ENCODE measurements at regions not wholly inside any gene's neighbourhood (a gene's known extent, or its start where the extent isn't known, plus 50 kb on each side); places are given as distances from the start of the nearest gene placed in this dataset.
"Not testable (repeated sequence)": the region's sequence is repeated elsewhere in the genome, so short reads cannot be mapped to it uniquely, and the experiment has no call there.

DNA sequence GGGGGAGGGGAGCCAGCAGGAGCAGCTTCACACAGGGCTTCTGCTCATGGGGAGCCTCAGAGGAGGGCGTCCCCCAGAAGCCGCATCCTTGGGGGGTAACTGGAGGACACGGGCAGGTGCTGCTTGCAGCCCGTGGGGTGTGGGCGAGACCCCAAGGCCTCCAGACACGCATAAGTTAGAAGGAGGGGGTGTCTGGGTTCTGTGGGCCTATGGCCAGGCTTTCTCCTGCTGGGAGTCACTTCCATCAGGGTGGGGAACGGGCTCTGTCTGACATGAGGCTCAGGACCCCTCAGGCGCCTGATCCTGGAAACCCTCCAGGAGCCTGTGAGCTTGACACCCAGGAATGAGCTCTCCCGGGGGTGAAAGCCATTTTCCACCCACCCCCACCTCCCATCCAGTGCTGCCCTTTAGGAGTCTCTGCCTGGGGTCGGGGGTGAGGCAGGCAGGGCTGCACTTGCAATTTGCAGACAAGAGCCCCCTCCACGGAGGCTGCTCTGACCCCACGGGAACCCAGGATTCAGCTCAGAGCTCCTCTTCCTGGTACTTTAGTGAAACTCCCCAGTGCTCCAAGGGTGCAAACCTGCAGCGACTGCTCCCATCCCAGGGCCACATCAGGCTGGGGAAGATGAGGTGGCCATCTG, 325.7 kb downstream of the ADGRD1 start:
- 70 to 76% methylated on average over 9 to 11 of the region's 13 CpGs for WGBS, 2 donors
- H3K4me3 ChIP-seq (ENCODE audit: low read depth, poor library complexity, severe bottlenecking), result no peak overlapping the region
- intact Hi-C loops (cut with DNase I; ENCODE audit: low total_unique reads), result no loop called here
- peak in 1 of 2 donors; percentile 66 for DNase-seq (ENCODE audit: low spot score in 2 of 2)
- TF ChIP-seq, protein P1, sequence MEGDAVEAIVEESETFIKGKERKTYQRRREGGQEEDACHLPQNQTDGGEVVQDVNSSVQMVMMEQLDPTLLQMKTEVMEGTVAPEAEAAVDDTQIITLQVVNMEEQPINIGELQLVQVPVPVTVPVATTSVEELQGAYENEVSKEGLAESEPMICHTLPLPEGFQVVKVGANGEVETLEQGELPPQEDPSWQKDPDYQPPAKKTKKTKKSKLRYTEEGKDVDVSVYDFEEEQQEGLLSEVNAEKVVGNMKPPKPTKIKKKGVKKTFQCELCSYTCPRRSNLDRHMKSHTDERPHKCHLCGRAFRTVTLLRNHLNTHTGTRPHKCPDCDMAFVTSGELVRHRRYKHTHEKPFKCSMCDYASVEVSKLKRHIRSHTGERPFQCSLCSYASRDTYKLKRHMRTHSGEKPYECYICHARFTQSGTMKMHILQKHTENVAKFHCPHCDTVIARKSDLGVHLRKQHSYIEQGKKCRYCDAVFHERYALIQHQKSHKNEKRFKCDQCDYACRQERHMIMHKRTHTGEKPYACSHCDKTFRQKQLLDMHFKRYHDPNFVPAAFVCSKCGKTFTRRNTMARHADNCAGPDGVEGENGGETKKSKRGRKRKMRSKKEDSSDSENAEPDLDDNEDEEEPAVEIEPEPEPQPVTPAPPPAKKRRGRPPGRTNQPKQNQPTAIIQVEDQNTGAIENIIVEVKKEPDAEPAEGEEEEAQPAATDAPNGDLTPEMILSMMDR (IDR thresholded peaks at IDR 0.05), result no peak
- no peak for TF ChIP-seq POLR2A (IDR thresholded peaks at IDR 0.05)

DNA sequence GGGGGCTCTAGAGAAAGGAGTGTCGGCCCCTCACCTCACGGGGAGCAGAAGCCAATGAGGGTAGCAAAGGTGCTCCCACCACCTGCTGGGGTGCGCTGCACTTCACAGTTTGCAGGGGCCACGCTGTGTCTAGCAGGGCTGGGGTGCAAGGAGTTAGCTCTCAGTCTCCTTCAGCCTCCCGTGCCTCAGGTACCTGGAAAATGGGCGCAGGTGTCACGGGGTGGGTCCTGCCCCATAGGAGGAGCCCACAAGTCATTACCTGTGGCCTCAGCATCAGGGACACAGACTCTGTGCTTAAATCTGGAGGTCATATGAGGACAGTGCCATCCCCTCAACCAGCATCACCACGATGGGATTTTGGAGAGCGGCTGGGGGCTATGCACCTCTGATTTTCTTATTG, 326.7 kb downstream of the ADGRD1 start:
- TF ChIP-seq POLR2A (IDR thresholded peaks at IDR 0.05), result no peak
- TF ChIP-seq, protein P1 (IDR thresholded peaks at IDR 0.05), result no peak
- WGBS, 2 donors, result 78 to 79% methylated on average over 9 of the region's 9 CpGs
- H3K4me3 ChIP-seq (ENCODE audit: low read depth, poor library complexity, severe bottlenecking), result no peak overlapping the region
- peak in 1 of 2 donors; percentile 65 for DNase-seq (ENCODE audit: low spot score in 2 of 2)
- intact Hi-C loops (cut with DNase I; ENCODE audit: low total_unique reads), result no loop called here

DNA sequence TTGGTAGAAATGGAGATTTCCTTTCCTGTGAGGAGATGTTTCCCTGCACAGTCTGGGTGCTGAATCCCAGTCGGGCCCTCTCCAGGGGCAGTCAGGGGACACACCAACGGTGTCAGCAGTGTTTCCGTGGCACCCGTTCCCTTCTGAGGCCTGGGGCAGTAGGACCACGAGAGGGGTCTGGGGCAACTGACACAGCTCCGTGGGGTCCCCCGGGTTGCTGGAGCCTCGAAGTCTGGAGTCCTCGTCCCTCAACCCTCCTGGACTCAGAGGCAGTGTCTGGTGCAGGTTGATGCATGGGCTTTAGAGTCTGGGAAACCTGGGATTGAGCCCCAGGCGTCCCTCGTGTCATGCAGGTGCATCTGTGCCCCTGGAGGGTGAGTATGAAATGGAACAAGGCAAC, 327.3 kb downstream of the ADGRD1 start:
- no peak overlapping the region for H3K4me3 ChIP-seq (ENCODE audit: low read depth, poor library complexity, severe bottlenecking)
- peak in 1 of 2 donors; percentile 79 for DNase-seq (ENCODE audit: low spot score in 2 of 2)
- intact Hi-C loops (cut with DNase I; ENCODE audit: low total_unique reads), result no loop called here
- WGBS, 2 donors, result 76 to 85% methylated on average over 8 to 11 of the region's 11 CpGs
- TF ChIP-seq, protein P1 (IDR thresholded peaks at IDR 0.05), result no peak
- no peak for TF ChIP-seq POLR2A (IDR thresholded peaks at IDR 0.05)

DNA sequence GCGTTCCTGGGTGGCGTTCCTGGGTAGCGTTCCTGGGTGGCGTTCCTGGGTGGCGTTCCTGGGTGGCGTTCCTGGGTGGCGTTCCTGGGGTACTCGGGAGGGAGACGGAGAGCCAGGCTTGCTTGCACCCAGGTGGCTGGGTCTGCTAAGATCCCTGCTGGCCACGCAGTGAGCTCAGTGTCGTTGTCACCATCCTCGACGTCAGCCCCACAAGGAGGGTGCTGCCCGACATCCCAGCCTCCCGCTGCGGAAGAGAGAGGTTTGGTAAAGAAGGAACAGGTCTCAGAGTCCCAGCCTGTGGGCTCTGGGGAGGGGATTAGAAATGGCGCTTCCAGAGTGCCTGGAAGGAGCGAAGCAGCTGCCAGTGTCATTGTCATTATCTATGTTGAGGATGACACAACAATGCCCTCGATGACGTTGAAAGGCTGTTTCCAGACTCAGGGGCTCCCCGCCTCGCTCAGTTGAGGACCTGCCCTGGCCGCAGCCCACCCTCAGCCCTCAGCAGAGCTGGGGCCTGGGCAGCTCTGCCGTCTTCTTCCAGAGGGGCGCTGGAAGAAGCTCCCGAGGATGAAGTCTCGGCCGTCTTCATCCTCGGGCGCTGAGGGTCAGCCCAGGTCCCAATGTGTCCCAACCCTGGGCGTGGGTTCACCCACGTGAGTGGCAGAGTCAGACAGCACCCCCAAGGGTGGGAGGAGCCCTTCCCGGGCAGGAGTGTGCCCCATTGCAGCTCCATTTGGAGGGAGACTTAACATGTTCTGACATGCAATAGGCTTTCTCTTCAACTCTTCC, 328.8 kb downstream of the ADGRD1 start:
- DNase-seq (ENCODE audit: low spot score in 2 of 2), result peak in 1 of 2 donors; percentile 81
- TF ChIP-seq POLR2A (IDR thresholded peaks at IDR 0.05), result no peak
- TF ChIP-seq, protein P1 (IDR thresholded peaks at IDR 0.05), result no peak
- no peak overlapping the region for H3K4me3 ChIP-seq (ENCODE audit: low read depth, poor library complexity, severe bottlenecking)
- intact Hi-C loops (cut with DNase I; ENCODE audit: low total_unique reads), result no loop called here
- 82 to 90% methylated on average over 31 to 33 of the region's 33 CpGs for whole genome bisulfite sequencing, 2 donors

DNA sequence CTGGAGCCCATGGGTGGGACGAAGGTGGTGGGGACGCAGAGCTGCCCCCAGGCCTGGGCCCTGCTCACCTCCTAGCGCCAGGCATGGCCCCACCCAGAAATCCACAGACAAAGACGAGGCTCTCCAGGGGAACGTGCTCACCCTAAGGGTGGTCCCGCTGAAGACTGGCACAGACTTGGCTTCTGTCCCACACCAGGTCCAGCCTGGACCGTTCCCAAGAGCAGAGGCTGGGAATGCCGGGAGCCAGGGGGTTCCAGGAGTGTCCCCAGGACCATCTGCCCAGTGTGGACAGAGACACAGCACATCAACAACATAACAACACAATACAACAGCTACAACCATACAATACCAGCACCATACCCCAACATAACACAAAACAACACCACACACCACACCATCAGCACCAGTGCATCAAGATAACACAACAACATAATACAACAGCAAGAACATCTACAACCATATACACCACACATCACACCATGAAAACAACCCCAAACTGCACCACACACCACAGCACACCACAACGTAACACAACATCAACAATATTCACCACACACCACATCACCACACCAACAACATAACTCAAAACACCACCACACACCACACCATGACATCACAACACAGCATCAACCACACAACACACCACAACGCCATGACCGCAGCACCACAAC, 329.6 kb downstream of the ADGRD1 start:
- H3K4me3 ChIP-seq (ENCODE audit: low read depth, poor library complexity, severe bottlenecking), result no peak overlapping the region
- intact Hi-C loops (cut with DNase I; ENCODE audit: low total_unique reads), result no loop called here
- no peak for TF ChIP-seq POLR2A (IDR thresholded peaks at IDR 0.05)
- TF ChIP-seq, protein P1 (IDR thresholded peaks at IDR 0.05), result no peak
- 70 to 81% methylated on average over 7 to 10 of the region's 11 CpGs for WGBS, 2 donors
- peak in 1 of 2 donors; percentile 73 for DNase-seq (ENCODE audit: low spot score in 2 of 2)

DNA sequence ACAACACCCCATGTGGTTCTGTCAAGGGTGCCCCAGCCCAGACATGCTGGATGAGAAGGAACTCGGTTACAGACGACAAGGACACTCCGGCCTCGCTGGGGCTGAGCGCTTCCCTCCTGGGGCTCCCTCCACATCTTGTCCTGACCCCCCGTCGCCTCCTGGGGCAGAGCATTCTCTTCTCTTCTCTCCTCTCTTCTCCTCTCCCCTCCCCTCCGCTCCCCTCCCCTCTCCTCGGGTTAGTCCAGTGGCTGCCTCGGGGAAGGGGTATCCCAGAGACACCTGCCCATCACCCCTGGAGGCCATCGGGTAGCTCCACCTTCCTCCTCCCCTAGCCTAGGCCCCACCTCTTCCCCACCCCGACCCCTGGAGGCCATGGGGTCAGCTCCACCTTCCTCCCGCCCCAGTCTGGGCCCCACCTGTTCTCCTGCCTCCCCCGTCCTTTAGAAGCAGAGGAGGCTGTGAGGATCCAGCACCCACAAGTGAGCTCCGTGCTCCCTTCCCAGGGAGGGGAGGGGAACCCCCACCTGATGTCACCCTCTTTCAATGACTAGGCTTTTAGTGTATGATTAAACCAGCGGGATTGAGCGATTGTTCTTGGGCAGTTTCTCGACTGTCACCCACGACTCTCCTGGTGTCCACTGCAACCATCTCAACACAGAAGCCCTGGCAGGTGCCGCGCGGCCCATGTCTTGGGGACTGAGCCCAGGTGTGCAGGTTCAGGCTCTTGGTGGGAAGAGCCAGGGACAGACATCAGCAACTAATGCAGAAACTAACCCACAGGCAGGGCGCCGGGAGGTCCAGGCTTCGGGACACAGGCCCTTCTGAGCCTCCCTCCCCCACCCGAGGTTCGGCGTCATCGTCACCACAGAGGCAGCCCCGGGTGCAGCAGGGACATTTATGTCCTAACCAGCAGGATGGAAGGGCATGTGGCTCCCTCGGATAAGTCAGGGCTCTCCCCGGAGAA, 330.4 kb downstream of the ADGRD1 start:
- intact Hi-C loops (cut with DNase I; ENCODE audit: low total_unique reads); H3K4me3 ChIP-seq (ENCODE audit: low read depth, poor library complexity, severe bottlenecking): not testable (repeated sequence)
- 76 to 86% methylated on average over 27 to 32 of the region's 32 CpGs for WGBS, 2 donors
- DNase-seq (ENCODE audit: low spot score in 2 of 2), result peak in 1 of 2 donors; percentile 78

DNA sequence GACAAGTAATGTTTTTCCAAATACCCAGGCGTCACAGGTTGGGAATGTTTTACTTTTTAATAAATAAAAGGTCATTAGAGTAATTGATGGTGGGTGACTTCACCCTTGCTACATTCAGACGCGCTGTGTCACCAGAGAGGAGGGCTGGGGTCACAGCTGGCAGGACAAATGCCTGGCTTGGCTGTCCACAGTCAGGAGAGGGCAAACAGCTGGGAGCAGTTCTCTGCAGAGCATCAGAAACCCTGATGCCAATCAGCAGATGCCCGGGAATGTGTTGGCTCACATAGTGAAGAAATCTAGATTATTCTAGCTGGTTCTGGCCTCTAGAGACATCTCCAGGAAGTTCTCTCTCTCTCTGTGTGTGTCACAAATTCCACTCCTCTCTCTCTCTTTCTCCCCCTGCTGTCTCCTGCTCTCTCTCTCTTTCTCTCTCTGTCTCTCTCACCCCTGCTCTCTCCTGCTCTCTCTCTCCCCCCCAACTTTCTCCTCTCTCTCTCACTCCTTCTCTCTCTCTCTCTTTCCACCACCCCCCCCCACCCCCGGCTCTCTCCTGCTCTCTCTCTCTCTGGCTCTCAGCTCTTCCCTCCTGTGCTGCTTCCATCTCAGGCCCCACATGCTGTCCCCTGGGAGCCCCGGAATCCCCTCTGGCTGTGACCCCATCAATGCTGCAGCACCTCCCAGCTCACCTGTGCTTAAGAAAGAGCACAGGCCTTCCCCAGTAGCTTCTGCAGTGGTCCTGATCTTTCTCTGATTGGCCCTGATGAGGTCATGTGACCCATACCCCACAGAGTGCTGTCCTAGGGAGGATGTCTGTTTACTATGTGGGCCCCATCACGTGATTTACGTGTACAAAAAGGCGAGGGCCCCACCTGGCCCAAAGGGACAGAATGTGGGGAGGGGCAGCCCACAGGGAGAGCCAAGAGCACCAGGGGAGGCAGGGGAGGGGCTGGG, 331.5 kb downstream of the ADGRD1 start:
- H3K4me3 ChIP-seq (ENCODE audit: low read depth, poor library complexity, severe bottlenecking); intact Hi-C loops (cut with DNase I; ENCODE audit: low total_unique reads): not testable (repeated sequence)
- WGBS, 2 donors, result 62 to 65% methylated on average over 6 of the region's 9 CpGs
- peak in 1 of 2 donors; percentile 70 for DNase-seq (ENCODE audit: low spot score in 2 of 2)

All from lower leg skin (tissue), 4 donors.